HEK293T (cell line): ENCODE measurements at regions not wholly inside any gene's neighbourhood (a gene's known extent, or its start where the extent isn't known, plus 50 kb on each side); places are given as distances from the start of the nearest gene placed in this dataset.

Experiments used
- ARNT ChIP-seq: fragments of 450-650 bp; IDR thresholded peaks from 2 replicates; pipeline ENCODE4 v1.6.1; 2017; ENCODE audit warnings: mild to moderate bottlenecking
- BHLHE40 ChIP-seq: fragments of 450-650 bp; IDR thresholded peaks from 2 replicates; pipeline ENCODE4 v1.6.1; 2016; ENCODE audit warnings: mild to moderate bottlenecking, moderate library complexity, borderline replicate concordance
- ELF4 ChIP-seq: fragments of 450-650 bp; IDR thresholded peaks from 2 replicates; pipeline ENCODE4 v1.6.1; 2017; ENCODE audit warnings: antibody characterized with exemption
- FOXA1 ChIP-seq: fragments of 450-650 bp; IDR thresholded peaks from 2 replicates; pipeline ENCODE4 v1.6.1; 2016; ENCODE audit warnings: mild to moderate bottlenecking
- LEF1 ChIP-seq: fragments of 450-650 bp; IDR thresholded peaks from 2 replicates; pipeline ENCODE4 v1.6.1; 2017; ENCODE audit warnings: mild to moderate bottlenecking, borderline replicate concordance
- SUZ12 ChIP-seq: fragments of 450-650 bp; IDR thresholded peaks from 2 replicates; pipeline ENCODE4 v1.6.1; 2016; ENCODE audit warnings: mild to moderate bottlenecking

DNA sequence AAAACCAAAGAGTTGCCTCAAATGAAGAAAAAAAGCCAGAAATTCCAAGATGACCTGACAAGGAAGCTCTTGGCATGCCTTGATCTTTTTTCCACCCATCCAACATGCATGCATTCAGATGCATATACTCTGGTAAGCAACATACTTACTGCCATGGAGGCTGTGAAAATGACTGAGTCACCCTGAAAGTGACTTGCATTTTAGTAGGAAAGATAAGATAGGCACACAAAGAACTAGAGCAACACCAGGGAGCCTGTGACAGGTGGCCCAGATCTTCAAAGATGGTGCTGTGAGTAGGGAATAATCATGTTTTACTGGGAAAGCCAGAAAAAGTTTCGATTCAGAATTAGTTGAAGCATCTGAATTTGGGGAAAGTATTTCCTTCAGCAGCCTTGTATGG is 185.1 kb upstream of the SLCO3A1 start:
- TF ChIP-seq LEF1 (no peak), ELF4 (no peak), ARNT (no peak), SUZ12 (no peak), FOXA1 (no peak), BHLHE40 (no peak)
